NOMO-1 treated with dmso at 0.1 percent for 144 hours (cell line): ENCODE measurements at regions not wholly inside any gene's neighbourhood (a gene's known extent, or its start where the extent isn't known, plus 50 kb on each side); places are given as distances from the start of the nearest gene placed in this dataset.
"Not testable (repeated sequence)": the region's sequence is repeated elsewhere in the genome, so short reads cannot be mapped to it uniquely, and the experiment has no call there.

Source experiments
- DNase-seq: peaks from one replicate; lab custom pipeline; 2025; ENCODE audit not compliant: unreplicated experiment; lab: John Stamatoyannopoulos, UW

GRCh38 chr7:106713452-106713851 lies 52.5 kb upstream of the CCDC71L start:
- not testable (repeated sequence) for DNase-seq

GRCh38 chr7:106714590-106715442 lies 53.9 kb upstream of the CCDC71L start:
- DNase-seq = not testable (repeated sequence)

- DNase-seq = no peak
Observed at GRCh38 chr7:106715730-106716129, 54.8 kb upstream of the CCDC71L start.

DNA sequence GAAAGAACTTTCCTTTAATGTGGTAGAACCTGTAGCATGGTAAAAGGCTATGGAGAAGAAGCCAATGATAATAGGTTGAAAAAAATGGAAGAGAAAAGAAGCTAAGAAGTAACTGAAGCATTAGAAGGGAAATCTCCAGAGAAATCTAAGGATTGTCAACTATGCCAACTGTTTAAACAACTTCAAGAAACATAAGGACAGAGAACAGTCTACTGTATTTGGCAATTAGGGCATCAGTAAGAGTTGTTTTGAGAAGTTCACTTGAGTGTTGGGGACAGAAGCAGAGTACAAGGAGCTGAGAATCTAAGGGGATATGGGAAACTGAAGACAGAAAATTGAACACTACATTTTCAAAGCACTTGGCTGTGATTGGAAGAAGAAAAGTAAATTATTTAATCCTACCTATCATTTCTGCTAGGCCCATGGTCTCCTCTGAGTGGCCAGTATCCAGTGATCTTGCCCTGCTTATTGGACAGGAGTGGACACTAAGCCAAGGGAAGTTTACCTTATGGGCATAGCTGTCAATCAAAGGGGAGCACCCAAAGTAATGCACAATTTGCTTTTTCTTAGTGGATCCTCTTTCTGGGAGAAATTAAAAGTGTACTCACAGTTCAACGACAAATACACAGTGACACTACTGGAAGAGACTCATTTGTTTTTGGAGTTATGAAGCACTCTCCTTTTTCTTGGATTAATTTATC lies 56.4 kb upstream of the CCDC71L start:
- DNase-seq = no peak

DNA sequence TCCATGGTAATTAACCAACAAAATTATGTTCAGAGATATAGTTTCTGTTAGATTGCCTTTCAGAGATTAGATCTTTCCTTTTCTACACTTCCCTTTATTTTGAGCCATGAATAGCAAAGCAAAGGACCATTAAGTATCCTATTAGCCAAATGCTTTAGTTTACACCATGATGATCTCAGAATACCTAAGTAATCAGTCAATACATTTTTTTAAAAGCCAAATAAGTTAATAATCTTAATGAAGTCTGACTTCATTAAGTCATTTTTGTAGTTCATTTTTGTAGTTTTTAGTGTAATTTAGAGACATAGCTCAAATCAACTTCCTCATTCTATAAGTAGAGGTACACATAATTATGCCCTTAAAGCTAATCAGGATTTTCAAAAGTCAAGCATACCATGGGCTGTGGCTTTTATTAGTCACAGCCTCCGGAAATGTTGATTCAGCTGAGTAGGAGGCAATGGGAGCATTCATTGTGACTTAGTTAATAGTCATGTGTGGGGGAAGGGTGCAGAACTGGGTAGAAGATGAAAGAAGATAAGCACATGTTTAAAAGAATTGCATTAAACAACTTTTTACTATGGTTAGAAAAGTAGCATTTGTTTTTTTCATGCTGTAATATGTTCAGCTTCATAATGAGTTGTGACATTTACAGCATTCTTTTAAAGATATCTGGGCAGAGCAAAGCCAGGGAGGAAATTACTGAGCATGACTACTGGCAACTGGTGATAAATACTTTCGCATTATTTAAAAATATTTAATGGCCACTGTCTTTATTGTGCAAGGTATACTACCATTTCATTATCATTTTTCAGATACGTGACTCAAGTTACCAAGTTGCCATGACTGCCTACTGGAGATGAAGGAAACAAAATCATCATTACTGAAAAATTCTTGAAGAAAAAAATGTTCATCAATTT lies 57.3 kb upstream of the CCDC71L start:
- peak; percentile 70 for DNase-seq

DNA sequence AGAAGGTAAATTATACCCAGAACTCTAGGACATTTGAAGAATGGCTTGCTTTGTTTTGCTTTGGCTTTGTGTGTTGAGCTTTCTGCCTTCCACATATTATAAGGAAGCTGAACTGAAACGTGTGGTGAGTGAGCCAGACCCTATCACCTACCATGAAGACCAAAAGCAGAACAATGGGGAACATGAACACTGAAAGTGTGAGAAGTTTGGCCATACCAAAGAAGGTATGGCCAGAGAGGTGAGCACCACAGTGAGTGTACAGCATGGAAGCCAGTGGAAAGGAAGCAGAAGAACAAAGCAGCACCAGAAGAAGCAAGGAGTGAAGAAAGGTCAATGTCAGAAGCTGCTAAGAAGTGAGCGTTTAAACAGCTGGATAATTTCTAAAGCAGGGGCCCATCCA lies 59.7 kb upstream of the CCDC71L start:
- DNase-seq = no peak

- DNase-seq = peak; percentile 39
Observed at GRCh38 chr7:106721816-106722785, 61.1 kb upstream of the CCDC71L start.

GRCh38 chr7:106723398-106723797 lies 62.4 kb upstream of the CCDC71L start:
- DNase-seq = no peak

DNA sequence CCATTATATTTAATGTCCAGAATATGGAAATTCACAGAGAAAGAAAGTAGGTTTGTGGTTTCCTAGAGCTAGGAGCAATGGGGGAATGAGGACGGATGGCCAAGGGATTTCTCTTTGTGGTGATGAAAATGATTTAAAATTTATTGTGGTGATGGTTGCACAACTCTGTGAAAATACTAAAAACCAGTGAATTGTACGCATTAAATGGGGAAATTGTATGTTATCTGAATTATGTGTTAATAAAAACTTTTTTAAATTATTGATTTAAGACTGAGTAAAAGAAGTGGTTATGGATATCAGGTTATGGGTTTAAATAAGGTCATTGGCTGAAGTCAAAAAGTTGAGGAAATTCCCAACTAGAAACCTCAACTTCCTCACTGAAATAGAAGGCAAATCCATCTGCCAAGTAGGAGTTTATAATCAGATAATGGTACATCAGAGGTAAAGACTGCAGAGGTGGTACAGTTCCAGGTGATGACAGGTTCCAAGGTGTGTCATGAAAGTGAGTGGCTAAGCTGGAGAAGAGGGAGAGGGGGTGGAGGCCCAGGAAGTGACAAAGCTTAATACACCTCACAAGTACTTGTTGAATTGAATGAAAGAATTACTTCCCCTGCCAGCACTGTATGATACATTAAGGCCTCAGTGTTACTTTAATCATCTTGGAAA lies 68.9 kb upstream of the CCDC71L start:
- no peak for DNase-seq

DNA sequence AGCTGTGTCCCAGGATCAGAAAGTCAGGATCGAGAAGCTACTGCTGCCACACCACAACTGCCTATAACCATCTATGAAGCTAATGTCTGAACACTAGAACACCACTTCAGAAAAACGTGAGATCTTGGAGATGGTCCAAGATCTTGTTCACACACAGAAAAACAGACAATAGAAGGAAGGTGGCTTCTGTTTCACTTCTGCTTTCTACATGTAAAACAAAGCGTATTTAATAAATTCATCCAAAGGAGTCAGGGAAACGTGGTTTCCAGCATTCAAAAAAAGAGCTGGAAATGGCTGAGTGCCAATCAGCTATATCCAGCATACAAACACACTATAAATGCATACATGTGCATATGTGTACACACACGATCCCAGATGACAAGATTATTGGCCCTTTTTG lies 70.2 kb upstream of the CCDC71L start:
- no peak for DNase-seq

- DNase-seq = no peak
Observed at GRCh38 chr7:106731646-106732444, 70.9 kb upstream of the CCDC71L start.

DNA sequence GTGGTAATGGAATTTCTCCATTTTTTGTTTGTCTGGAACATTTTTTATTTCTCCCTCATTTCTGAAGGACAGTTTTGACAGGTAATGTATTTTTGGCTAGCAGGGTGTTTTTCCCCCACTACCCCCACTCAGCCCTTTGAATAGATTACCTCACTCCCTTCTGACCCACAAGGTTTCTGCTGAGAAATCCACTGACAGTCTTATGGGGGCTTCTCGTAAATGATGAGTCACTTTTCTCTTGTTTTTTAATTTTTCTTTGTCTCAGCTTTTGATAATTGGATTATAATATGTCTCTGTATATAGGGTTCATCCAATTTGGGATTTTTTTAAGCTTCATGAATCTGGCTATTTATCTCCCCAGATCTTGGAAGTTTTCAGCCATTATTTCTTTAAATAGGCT lies 74.7 kb upstream of the CCDC71L start:
- no peak for DNase-seq

DNA sequence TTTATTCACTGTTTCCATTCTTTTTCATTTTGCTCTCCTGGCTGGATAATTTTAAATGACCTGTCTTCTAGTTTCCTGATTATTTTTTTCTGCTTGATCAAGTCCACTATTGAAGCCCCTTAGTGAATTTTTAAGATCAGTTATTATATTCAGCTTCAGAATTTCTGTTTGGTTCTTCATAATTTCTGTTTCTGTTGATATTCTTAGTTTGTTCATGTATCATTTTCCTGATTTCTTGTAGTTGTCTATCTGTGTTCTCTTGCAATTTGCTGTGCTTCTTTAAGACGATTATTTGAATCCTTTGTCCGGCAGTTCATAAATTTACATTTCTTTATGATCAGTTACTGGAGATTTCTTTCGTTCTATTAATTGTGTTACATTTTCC lies 75.2 kb upstream of the CCDC71L start:
- DNase-seq = no peak

DNA sequence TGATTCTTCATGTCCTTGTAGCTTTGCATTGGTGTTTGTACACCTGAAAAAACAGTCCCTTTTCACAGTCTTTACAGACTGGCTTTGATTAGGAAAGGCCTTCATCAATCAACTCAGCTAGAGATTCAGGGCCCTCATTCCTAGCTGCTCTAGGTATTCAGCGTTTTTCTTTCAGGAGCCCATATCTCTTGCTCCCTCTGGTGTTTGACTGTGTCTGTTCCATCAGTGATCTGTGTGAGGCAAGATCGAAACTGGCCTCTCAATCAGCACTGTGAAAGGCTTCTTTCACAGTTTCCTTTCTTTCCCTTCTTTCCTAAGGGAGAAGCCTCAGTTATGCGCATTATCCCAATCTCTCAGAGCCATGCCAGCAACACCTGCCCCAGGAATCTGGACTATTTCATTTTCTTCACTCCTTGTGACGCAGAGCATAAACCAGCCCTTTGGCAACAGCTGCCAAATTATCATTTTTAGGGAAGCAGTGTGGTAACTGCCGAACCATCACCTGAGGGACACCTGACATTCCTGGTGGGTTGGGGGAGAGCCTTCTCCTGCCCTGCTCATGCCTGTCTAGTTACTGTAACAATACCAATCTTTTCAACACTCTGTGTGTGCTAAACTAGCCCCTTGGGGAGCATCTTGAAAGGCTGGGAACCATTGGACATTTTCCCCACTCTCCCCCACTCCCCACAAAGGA lies 75.7 kb upstream of the CCDC71L start:
- DNase-seq = peak; percentile 28

GRCh38 chr7:106737202-106737562 lies 76.2 kb upstream of the CCDC71L start:
- no peak for DNase-seq

DNA sequence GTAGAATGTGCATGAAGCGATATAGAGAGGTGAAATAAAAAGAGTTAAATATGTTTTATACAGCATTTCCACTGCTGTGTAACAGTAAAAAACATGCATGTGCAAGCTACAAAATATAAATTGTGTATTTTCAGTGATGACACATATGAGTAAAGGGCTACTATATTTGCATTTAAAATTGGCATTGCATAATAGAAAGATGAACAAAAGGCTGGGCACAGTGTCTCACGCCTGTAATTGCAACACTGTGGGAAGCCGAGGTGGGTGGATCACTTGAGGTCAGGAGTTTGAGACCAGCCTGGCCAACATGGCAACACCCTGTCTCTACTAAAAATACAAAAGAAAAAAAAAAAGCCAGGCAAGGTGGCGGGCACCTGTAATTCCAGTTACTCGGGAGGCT lies 79.8 kb upstream of the CCDC71L start:
- no peak for DNase-seq

DNA sequence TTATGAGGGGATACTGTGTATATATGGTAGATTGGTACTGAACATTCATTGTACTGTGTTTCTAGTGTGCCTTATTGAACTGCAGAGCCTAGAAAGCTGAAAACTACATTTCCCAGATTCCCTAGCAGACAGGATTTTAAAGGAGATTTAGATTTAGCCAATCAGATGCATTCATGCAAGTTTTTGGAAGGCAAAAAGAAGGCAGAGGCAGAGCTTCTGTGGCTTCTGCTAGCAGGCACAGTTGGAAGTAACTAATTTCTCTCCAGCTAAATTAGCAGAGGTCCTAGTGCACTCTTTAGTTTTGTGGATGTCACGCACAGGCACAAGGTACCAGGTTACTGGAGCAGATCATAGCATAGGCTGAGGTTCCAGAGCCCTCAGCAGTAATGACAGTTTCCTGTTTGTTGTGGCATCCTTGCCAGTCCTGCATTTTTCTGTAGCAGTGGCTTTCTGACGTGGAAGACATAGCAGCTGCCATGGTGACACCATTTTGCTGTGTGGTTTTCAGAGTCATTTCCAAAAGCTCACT lies 83.7 kb upstream of the CCDC71L start:
- no peak for DNase-seq

DNA sequence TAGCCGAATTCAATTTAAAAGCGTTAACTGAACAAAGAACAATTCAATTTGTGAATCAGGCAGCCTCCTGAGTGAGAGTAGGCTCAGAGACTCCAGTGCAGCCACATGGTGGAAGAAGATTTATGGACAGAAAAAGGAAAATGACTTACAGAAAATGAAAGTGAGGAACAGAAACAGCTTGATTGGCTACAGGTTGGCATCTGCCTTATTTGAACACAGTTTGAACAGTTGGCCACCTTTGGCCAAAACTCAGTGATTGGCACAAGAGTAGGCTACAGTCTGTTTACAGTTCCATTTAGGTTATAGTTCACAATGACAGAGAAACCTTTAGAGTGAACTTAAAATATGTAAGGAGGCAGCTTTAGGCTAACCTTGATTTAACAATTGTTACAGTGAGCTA lies 86.3 kb upstream of the CCDC71L start:
- DNase-seq = not testable (repeated sequence)
